ENCODE measurements at regions not wholly inside any gene's neighbourhood (a gene's known extent, or its start where the extent isn't known, plus 50 kb on each side); places are given as distances from the start of the nearest gene placed in this dataset.
"Not testable (repeated sequence)": the region's sequence is repeated elsewhere in the genome, so short reads cannot be mapped to it uniquely, and the experiment has no call there.

DNA sequence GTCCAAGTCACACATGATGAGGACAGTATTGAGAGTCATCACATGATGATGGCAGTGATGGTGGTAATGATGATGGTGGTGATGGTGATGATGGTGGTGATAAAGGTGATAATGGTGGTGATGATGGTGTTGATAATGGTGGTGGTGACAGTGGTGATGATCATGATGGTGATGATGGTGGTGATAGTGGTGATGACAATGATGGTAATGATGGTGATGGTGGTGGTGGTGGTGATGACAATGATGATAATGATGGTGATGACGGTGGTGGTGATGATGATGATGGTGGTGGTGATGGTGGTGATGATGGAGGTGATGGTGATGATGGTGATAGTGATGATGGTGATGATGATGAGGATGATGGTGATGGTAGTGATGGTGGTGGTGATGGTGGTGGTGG is 190.2 kb upstream of the ZNF469 start:
- TF ChIP-seq POU2F2 (IDR thresholded peaks at IDR 0.05; ENCODE audit: low read depth, low read length) (no peak), PAX5 (IDR thresholded peaks at IDR 0.05; ENCODE audit: insufficient read depth, low read length, severe bottlenecking) (no peak), POLR2AphosphoS5 (IDR thresholded peaks at IDR 0.05; ENCODE audit: low read depth, low read length) (no peak), POLR2A (IDR thresholded peaks at IDR 0.05; ENCODE audit: low read depth, low read length) (no peak), SPI1 (IDR thresholded peaks at IDR 0.05; ENCODE audit: low read depth, low read length) (no peak), TAF1 (IDR thresholded peaks at IDR 0.05; ENCODE audit: low read depth, low read length) (no peak)
- FAIRE-seq (no peak), DNase-seq (ENCODE audit: insufficient read length, low spot score) (no peak)

DNA sequence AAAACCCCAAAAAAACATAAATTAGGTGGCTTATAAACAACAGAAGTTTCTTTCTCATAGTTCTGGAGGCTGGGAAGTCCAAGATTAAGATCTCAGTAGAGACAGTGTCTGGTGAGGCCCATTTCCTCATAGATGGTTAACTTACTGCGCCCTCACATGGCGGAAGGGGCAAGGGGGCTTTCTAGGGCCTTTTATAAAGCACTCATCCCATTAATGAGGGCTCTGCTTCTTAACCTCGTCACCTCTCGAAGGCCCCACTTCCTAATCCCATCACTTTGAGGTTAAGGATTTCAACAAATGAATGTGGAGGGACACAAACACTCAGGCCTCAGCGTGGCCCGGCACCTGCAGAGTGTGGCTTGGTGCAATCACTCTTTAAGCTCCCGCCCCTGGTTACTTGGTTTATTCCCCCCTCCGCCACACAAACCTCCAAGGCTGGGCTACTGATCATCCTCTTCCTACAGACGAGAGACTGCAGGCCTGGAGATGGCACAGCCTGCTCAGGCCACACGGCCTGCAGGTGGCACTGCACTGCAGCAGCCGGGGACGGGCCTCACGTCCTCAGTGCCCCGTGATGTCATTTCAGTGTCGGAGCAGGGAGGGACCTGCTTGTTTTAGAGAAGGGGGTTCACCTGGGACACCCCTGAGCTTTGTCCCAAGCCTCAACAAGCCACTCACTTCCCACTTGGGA is 188.9 kb upstream of the ZNF469 start:
- FAIRE-seq, result peak; percentile 92
- DNase-seq (ENCODE audit: insufficient read length, low spot score), result not testable (repeated sequence)

DNA sequence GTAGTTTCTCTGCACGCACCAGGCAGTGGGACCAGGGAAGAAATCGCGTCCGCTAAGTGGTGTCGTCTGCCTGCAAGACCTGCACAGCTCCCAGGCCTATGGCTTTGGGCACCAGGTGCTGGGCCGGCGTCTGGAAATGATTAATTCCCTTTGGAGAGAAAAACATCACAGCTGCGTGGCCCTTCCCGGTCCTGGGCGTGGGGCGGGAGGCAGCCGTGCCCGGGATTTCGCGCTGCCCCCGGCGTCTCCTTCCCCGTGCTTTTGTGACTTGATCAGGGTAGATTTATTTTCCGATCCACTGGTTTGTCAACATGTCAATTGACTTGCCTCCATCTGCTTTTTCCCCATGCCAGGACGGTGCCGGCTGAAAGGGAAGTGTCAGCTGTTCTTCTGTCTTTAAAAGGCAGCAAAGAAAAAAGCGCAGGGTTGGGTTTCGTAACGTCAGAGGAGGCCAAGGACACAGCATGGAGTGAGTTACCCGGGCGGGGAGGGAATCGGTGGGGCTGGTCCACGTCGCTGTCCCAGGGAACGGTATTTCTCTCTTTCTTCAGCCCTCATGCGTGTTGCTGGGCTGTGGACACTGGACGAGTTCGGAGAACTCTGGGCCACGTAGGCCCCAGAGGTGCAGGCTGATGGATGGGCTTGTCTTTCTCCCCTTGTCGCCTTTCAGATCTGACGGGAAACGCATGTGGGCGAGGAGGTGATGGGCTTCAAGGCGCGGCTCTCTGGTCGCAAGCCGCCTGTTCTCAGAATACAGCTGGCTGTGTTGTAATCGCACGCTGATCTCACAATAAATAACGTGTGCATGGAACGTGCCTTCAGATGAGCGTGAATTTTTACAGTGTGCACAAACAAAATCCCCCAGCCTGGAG is 188.1 kb upstream of the ZNF469 start:
- FAIRE-seq, result no peak
- TF ChIP-seq POU2F2 (IDR thresholded peaks at IDR 0.05; ENCODE audit: low read depth, low read length) (no peak), POLR2A (IDR thresholded peaks at IDR 0.05; ENCODE audit: low read depth, low read length) (no peak), SPI1 (IDR thresholded peaks at IDR 0.05; ENCODE audit: low read depth, low read length) (no peak), TAF1 (IDR thresholded peaks at IDR 0.05; ENCODE audit: low read depth, low read length) (no peak), POLR2AphosphoS5 (IDR thresholded peaks at IDR 0.05; ENCODE audit: low read depth, low read length) (no peak), PAX5 (IDR thresholded peaks at IDR 0.05; ENCODE audit: insufficient read depth, low read length, severe bottlenecking) (no peak)
- DNase-seq (ENCODE audit: insufficient read length, low spot score), result no peak

DNA sequence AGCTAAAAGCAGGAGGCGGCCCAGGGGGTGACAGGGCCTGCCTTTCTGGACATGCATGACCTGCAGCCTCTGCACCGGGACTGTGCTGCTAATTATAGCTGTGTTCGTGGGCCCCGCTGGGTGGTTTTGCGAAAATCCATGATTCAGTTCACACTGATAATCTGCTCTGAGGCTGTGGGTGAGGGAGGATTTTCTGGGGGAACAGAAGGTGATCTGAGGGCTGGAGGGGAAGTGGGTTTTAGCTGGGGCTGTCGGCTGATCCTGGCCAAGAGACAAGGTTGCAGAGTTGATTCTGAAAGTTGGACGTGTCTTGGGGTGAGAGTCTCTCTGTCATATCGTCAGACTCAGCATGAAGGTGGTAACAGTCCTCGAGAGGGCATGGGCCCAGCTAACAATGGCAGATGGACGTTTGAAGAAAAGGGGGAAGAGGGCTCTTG is 187.5 kb upstream of the ZNF469 start:
- no peak for TF ChIP-seq TAF1 (IDR thresholded peaks at IDR 0.05; ENCODE audit: low read depth, low read length)
- FAIRE-seq, result no peak
- DNase-seq (ENCODE audit: insufficient read length, low spot score), result no peak

DNA sequence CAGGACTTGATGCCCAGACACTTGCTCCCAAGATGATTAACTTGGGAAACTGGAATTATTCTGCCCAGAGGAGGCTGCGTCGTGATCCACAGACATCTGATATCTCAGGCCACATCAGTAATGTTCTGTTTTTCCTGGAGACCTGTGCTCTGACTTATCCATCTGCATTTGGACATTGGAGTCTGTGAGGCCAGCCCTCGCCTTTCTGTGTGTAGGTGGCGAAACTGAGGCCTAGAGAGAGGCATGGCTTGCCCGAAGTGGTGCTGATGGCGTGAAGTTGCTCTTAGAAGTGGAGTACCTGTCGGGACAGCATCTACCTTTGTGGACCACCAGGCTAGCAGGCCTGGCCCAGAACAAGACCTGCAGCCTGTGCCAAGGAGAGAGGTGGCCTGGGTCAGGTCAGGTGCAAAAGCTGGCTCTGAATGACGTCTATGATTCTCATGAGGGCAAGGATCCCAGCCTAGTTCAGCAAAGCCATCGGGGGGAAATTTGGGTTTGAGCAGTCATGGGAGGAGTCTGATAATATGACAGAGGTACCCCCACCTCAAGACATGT is 186.8 kb upstream of the ZNF469 start:
- DNase-seq (ENCODE audit: insufficient read length, low spot score), result no peak
- TF ChIP-seq POLR2AphosphoS5 (IDR thresholded peaks at IDR 0.05; ENCODE audit: low read depth, low read length), result no peak
- no peak for FAIRE-seq

DNA sequence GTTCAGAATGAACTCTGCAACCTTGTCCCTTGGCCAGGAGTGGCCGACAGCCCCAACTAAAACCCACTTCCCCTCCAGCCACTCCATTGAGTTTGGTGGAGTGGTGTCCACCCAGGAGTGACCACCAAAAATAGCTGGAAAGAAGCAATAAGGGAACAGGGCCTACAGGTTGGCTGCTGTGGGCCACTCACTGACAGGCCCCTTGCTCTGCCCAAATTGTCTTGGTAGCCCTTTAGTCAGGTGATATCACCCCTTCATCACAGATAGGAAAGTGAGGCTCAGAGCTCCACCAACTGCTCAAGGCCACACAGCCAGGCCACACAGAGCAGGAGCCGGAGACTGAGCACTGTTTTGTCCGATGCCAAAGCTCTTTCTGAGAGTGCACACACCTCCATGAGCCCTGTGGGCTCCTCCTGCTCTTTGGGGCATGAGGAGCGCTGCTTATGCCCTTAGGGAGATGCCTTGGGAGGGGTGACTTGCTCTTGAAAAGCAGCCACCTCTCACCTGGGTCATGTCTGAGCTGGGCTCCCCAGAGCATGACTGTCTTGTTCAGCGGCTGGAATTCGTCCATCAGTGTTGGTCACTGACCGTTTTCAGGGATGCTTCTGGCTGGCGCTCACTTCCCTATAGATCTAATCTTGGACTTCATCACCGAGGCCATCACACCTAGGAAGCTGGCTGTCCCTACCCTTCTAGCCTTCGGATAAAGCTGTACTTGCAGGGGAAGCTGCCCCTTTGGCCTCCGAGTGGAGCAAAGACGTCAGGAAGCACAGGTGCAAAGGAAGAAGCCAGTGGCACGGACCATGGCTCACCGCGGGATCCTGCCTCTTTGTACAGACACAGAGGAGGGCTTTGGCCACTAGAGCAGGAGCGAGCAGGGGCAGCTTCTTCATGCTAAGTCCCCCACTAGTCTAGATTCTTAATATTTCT is 186.0 kb upstream of the ZNF469 start:
- DNase-seq (ENCODE audit: insufficient read length, low spot score) (no peak), FAIRE-seq (no peak)
- no peak for TF ChIP-seq POLR2AphosphoS5 (IDR thresholded peaks at IDR 0.05; ENCODE audit: low read depth, low read length)
- no peak for TF ChIP-seq SPI1 (IDR thresholded peaks at IDR 0.05; ENCODE audit: low read depth, low read length)
- no peak for TF ChIP-seq POU2F2 (IDR thresholded peaks at IDR 0.05; ENCODE audit: low read depth, low read length)
- no peak for TF ChIP-seq POLR2A (IDR thresholded peaks at IDR 0.05; ENCODE audit: low read depth, low read length)
- TF ChIP-seq PAX5 (IDR thresholded peaks at IDR 0.05; ENCODE audit: insufficient read depth, low read length, severe bottlenecking), result no peak
- no peak for TF ChIP-seq TAF1 (IDR thresholded peaks at IDR 0.05; ENCODE audit: low read depth, low read length)

DNA sequence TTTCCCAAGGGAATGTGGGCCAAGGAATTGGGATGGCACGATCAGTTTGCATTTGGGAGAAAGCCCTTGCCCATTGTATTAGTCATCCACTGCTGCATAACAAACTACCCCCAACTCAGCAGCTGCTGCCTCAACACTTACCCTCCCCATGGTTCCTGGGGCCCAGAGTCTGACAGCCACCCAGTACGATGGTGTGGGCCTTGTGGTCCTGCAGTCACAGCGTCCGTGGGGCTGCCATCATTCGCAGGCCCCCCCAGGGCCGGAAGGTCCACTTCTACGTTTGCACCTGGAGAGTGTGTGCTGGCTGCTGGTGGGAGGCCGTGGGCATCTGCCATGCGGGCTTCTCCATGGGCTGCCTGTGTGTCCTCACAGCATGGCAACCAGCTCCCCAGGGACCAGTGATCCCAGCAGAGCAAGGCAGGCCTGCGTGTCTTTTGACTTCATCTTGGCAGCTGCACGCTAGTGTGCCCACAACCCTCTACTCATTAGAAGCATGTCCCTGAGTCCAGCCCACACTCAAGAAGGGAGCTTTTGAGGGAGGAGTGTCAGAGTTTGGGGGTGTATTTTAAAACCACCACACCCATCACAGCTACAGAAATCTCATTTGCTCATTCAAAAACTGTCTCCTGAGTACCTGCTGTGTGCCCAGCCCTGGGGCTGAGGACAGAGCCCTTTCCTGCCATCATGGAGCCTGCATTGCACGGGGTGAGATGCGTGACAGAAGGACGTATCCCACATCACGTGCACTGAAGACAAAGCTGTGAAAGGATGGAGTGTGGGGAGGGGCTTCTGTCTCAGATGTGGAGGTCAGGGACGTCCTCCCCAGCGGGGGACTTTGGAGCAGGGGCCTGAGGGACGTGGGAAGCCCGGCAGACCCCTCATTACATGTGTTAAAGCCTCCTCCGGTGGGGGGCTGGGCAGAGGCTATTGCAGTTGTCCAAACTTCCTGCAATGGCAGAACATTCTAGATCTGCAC is 185.0 kb upstream of the ZNF469 start:
- no peak for DNase-seq (ENCODE audit: insufficient read length, low spot score)

DNA sequence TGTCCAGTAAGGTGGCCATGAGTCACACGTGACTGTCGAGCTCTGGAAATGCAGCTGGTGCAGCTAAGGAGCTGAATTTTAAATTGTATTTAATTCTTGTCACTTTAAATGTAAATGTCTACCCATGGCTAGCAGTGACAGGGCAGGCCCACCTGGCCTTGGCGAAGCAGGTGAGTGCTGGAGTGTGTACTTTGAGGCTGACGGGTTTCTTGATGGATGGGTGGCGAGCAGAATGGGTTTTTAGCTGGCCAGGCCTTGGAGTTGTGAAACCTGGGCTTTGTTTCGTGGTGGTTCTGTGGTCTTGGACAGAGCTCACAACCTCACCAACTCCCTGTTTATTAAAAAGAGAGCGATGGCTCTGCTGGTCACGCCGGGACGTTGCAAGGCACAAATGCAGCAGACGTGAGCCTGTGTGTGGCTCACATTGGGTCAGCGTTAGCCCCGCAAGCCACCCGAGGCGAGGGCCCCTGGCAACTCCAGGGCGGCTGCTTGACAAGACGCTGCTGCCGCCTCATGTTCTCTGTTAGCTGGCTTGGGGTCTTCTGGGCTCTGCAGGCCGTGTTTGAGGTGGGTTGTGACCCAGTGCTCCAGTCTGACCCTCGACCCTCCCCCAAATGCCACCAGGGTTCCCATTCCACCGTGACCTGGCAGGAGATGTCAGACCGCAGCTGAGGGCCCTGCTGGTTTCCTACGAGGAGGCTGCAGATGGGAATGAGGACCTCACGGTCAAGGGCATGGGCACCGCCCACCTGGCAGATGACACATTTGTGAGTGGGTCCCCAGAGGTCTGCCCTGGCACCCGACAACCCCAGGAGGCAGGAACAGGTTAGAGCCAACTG is 184.1 kb upstream of the ZNF469 start:
- not testable (repeated sequence) for FAIRE-seq; DNase-seq (ENCODE audit: insufficient read length, low spot score)

More for the DNA sequence above, 185.0 kb upstream of the ZNF469 start:
- FAIRE-seq, result no peak
- TF ChIP-seq POLR2A (IDR thresholded peaks at IDR 0.05; ENCODE audit: low read depth, low read length) (no peak), POU2F2 (IDR thresholded peaks at IDR 0.05; ENCODE audit: low read depth, low read length) (no peak), PAX5 (IDR thresholded peaks at IDR 0.05; ENCODE audit: insufficient read depth, low read length, severe bottlenecking) (no peak), SPI1 (IDR thresholded peaks at IDR 0.05; ENCODE audit: low read depth, low read length) (no peak), TAF1 (IDR thresholded peaks at IDR 0.05; ENCODE audit: low read depth, low read length) (no peak), POLR2AphosphoS5 (IDR thresholded peaks at IDR 0.05; ENCODE audit: low read depth, low read length) (no peak)

DNA sequence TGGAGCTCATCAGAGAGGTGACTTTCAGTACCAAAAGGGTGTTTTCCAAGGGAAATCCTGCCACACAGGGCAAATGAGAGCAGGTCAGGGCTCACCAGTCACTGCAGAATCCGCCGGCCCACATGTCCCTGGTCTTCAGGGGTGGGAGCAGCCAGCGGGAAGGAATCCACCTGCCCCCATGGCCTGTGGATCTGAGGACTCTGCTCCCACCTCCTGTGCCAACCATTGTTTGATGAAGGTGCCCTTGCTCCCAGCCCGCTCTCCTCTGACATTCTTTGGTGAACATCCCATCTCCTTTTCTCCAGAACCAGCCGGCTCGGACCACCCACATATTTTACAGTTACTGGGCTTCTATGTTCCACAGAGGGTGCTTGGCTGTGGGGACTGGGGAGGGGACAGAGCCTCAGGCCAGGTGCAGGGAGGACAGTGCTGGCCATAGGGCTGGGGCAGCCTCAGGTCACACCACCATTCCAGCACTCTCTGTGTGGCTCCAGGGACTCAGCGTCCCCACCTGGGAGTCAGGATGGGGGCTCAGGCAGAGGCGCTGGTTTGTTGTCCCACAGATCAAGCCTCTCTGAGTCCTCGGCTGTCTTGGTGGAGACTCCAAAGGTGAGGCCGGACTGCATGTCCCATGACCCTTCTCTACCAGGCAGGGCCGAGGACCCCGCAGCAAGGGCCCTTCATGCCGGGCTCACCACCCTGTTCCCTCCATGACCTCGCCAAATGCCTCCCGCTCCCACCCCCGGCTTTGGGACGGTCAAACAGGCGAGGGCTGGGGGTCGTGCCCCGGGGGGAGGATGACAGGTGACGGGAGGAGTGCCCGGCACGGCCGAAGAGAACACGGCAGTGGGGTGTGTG is 183.2 kb upstream of the ZNF469 start:
- not testable (repeated sequence) for DNase-seq (ENCODE audit: insufficient read length, low spot score); FAIRE-seq

DNA sequence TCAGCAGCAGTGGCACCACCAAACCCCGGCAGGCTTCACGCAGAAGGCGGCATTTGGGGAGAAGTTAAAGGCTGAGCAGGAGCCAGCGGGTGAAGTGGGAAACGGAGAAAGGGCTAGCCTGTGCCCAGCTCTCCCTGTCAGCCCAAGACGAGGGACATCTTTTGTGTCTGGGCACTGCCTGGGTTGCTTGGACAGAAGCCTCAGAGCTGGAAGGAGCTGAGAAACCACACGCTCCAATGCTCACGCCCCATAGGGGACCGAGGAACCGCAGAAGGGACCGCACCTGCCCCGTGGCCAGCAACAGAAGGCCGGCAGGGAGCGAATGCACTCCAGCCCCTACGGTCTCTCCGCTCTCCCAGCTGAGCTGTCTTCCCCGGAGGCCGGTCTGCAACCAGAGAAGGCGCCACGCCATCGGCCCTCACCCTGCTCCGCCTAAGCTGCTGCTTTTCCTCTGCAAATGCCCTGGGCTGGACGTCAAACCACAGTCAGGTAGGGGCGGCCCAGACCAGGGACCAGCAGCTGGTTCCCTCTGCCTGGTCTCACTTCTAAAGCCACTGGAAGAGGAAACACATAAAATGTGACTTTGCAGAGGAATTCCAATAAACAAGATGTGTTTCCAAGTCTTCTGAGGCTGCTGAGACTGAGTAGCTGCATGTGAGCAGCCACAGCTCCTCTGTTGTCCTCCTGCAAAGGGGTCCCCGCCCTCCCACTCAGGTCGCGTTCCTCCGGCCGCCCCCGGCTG is 182.4 kb upstream of the ZNF469 start:
- not testable (repeated sequence) for DNase-seq (ENCODE audit: insufficient read length, low spot score); FAIRE-seq
